Neural cell (in vitro differentiated cells): ENCODE measurements at regions not wholly inside any gene's neighbourhood (a gene's known extent, or its start where the extent isn't known, plus 50 kb on each side); places are given as distances from the start of the nearest gene placed in this dataset.

Experiments used
- EP300 ChIP-seq: fragments of 450-650 bp; conservative IDR thresholded peaks from 2 replicates; pipeline ENCODE4 v1.6.1; 2014; ENCODE audit warnings: antibody characterized with exemption, mild to moderate bottlenecking, moderate library complexity; ENCODE audit not compliant: poor library complexity, severe bottlenecking
- EZH2 ChIP-seq: fragments of 200-600, 300-800 bp; shearing (Covaris generic), sonication (generic); IDR thresholded peaks from 2 replicates; pipeline ENCODE4 v1.6.1; 2014; ENCODE audit warnings: antibody characterized with exemption, low read length, borderline replicate concordance, mild to moderate bottlenecking; ENCODE audit not compliant: insufficient read depth, poor library complexity, severe bottlenecking
- POLR2AphosphoS5 ChIP-seq: IDR thresholded peaks from 2 replicates; pipeline ENCODE4 v1.6.1; 2012
- RAD21 ChIP-seq: fragments of 450-650 bp; conservative IDR thresholded peaks from 2 replicates; pipeline ENCODE4 v1.6.1; 2014; ENCODE audit warnings: antibody characterized with exemption, mild to moderate bottlenecking, moderate library complexity
- SMC3 ChIP-seq: fragments of 450-650 bp; conservative IDR thresholded peaks from 2 replicates; pipeline ENCODE4 v1.6.1; 2014; ENCODE audit warnings: antibody characterized with exemption, mild to moderate bottlenecking, moderate library complexity; ENCODE audit not compliant: poor library complexity
- TAF1 ChIP-seq: IDR thresholded peaks from 2 replicates; pipeline ENCODE4 v1.6.1; 2012; ENCODE audit warnings: low read depth
- TF ChIP-seq, protein P1 (sequence below): fragments of 450-650 bp; IDR thresholded peaks from 2 replicates; pipeline ENCODE4 v1.5.1; 2014; ENCODE audit warnings: antibody characterized with exemption, mild to moderate bottlenecking, moderate library complexity; ENCODE audit not compliant: poor library complexity, severe bottlenecking
- TF ChIP-seq, protein P2 (sequence below): IDR thresholded peaks from 2 replicates; pipeline ENCODE4 v1.6.1; 2012; ENCODE audit warnings: borderline replicate concordance

DNA sequence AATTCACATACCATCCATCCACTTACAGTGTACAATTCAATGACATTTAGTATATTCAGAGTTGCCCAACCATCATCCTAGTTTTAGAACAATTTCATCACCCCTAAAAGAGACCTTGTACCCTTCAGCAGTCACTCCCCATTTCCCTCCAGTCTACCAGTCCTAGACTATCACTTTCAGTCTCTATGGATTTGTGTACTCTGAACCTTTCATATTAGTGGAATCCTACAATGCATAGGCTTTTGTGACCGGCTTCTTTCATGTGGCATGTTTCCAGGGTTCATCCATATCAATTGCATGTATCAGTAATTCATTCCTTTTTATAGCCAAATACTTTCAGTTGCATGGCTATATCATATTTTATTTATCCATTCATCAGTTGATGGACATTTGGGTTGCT lies 53.5 kb upstream of the SEMA3E start:
- TF ChIP-seq, protein P1, sequence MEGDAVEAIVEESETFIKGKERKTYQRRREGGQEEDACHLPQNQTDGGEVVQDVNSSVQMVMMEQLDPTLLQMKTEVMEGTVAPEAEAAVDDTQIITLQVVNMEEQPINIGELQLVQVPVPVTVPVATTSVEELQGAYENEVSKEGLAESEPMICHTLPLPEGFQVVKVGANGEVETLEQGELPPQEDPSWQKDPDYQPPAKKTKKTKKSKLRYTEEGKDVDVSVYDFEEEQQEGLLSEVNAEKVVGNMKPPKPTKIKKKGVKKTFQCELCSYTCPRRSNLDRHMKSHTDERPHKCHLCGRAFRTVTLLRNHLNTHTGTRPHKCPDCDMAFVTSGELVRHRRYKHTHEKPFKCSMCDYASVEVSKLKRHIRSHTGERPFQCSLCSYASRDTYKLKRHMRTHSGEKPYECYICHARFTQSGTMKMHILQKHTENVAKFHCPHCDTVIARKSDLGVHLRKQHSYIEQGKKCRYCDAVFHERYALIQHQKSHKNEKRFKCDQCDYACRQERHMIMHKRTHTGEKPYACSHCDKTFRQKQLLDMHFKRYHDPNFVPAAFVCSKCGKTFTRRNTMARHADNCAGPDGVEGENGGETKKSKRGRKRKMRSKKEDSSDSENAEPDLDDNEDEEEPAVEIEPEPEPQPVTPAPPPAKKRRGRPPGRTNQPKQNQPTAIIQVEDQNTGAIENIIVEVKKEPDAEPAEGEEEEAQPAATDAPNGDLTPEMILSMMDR = no peak
- TF ChIP-seq TAF1 = no peak
- no peak for TF ChIP-seq EZH2
- no peak for TF ChIP-seq RAD21
- TF ChIP-seq EP300 = no peak
- TF ChIP-seq, protein P2, sequence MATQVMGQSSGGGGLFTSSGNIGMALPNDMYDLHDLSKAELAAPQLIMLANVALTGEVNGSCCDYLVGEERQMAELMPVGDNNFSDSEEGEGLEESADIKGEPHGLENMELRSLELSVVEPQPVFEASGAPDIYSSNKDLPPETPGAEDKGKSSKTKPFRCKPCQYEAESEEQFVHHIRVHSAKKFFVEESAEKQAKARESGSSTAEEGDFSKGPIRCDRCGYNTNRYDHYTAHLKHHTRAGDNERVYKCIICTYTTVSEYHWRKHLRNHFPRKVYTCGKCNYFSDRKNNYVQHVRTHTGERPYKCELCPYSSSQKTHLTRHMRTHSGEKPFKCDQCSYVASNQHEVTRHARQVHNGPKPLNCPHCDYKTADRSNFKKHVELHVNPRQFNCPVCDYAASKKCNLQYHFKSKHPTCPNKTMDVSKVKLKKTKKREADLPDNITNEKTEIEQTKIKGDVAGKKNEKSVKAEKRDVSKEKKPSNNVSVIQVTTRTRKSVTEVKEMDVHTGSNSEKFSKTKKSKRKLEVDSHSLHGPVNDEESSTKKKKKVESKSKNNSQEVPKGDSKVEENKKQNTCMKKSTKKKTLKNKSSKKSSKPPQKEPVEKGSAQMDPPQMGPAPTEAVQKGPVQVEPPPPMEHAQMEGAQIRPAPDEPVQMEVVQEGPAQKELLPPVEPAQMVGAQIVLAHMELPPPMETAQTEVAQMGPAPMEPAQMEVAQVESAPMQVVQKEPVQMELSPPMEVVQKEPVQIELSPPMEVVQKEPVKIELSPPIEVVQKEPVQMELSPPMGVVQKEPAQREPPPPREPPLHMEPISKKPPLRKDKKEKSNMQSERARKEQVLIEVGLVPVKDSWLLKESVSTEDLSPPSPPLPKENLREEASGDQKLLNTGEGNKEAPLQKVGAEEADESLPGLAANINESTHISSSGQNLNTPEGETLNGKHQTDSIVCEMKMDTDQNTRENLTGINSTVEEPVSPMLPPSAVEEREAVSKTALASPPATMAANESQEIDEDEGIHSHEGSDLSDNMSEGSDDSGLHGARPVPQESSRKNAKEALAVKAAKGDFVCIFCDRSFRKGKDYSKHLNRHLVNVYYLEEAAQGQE = no peak
- TF ChIP-seq POLR2AphosphoS5 = no peak
- TF ChIP-seq SMC3 = no peak
